A673 (cell line): ENCODE measurements at regions not wholly inside any gene's neighbourhood (a gene's known extent, or its start where the extent isn't known, plus 50 kb on each side); places are given as distances from the start of the nearest gene placed in this dataset.

Experiments
- BruUV-seq: library from RNA; stranded (reverse); fragments of 400-500 nt; replicated peaks from 2 replicates; lab custom pipeline; 2021; lab: Mats Ljungman, UMichigan
- CTCF ChIA-PET: fragments of 300-600 bp; sonication (Branson Sonifier 250); formaldehyde crosslinking; loops from one replicate; lab custom pipeline; 2022; ENCODE audit warnings: antibody characterized with exemption; lab: Charles Lee
- POLR2A ChIA-PET: fragments of 300-600 bp; sonication (Branson Sonifier 250); formaldehyde crosslinking; loops from one replicate; lab custom pipeline; 2022; ENCODE audit warnings: antibody characterized with exemption; ENCODE audit not compliant: low non-redundant PET; lab: Charles Lee
- DNase-seq: peaks from one replicate; pipeline ENCODE4 v3.0.0-alpha.2; 2015; ENCODE audit warnings: low spot score
- H3K27ac ChIP-seq: fragments of 200-600 bp; sonication (generic); 2 replicates; pipeline ENCODE4 v1.5.1; 2016; ENCODE audit warnings: mixed run types, low read depth, mild to moderate bottlenecking, mixed read lengths, antibody characterized with exemption, low read length; ENCODE audit not compliant: poor library complexity, severe bottlenecking
- H3K27me3 ChIP-seq: fragments of 200-600 bp; sonication (generic); replicated peaks from 2 replicates; pipeline ENCODE4 v1.6.1; 2017; ENCODE audit warnings: mixed run types, low read depth, mild to moderate bottlenecking, mixed read lengths, antibody characterized with exemption, low read length; ENCODE audit not compliant: insufficient read depth, poor library complexity
- H3K36me3 ChIP-seq: fragments of 200-600 bp; sonication (generic); 2 replicates; pipeline ENCODE4 v1.6.1; 2016; ENCODE audit warnings: mixed run types, mild to moderate bottlenecking, mixed read lengths, antibody characterized with exemption, low read length; ENCODE audit not compliant: insufficient read depth, poor library complexity, severe bottlenecking
- H3K4me1 ChIP-seq: fragments of 200-600 bp; sonication (generic); 2 replicates; pipeline ENCODE4 v1.6.1; 2017; ENCODE audit warnings: mixed run types, mild to moderate bottlenecking, mixed read lengths, antibody characterized with exemption, low read length; ENCODE audit not compliant: insufficient read depth, poor library complexity, severe bottlenecking
- H3K4me3 ChIP-seq: fragments of 200-600 bp; sonication (generic); 2 replicates; pipeline ENCODE4 v1.5.1; 2016; ENCODE audit warnings: low read depth, mixed run types, mild to moderate bottlenecking, mixed read lengths, low read length; ENCODE audit not compliant: poor library complexity, severe bottlenecking
- H3K9me3 ChIP-seq: fragments of 200-600 bp; sonication (generic); 2 replicates; pipeline ENCODE4 v1.6.1; 2016; ENCODE audit warnings: mixed run types, low read depth, mild to moderate bottlenecking, mixed read lengths, antibody characterized with exemption, low read length; ENCODE audit not compliant: poor library complexity, severe bottlenecking
- EZH2 ChIP-seq: fragments of 200-600 bp; sonication (generic); IDR thresholded peaks from 2 replicates; pipeline ENCODE4 v1.6.1; 2017; ENCODE audit warnings: borderline replicate concordance, low read depth, mild to moderate bottlenecking, mixed read lengths, antibody characterized with exemption, low read length; ENCODE audit not compliant: poor library complexity, severe bottlenecking
- intact Hi-C: fragments of 100-400 bp; cut with micrococcal nuclease; formaldehyde crosslinking; loops from one replicate; pipeline ENCODE4 v1.10.0; 2022; ENCODE audit not compliant: unreplicated experiment
- TF ChIP-seq, protein P1 (sequence below): fragments of 300-800, 200-600 bp; sonication (generic); conservative IDR thresholded peaks from 2 replicates; pipeline ENCODE4 v1.5.1; 2017; ENCODE audit warnings: low read depth, mild to moderate bottlenecking, antibody characterized with exemption, low read length, moderate library complexity, mixed read lengths

GRCh38 chr1:102821707-102822106 lies 286.6 kb downstream of the COL11A1 start:
- DNase-seq = peak; percentile 84

DNA sequence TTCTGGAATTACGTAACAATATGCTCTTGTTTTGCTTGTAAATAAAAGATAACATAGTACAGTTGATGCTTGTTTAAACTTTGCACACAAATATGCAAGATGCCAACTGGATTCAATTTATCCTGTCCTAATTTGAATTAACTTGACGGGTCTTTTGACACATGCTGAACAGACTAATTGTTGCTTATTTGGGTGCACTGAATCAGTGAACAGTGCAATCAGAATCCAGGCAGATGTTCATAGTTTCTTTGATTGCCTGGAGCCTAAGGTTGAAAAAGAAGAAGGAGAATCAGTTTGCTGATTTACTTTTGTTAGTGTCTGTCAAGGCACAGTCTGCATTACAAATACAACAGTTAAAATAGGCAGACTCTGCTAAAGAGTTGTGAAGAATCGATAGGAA lies 307.9 kb downstream of the COL11A1 start:
- BruUV-seq = no TSS peak

More at GRCh38 chr1:102821707-102822106, 286.6 kb downstream of the COL11A1 start:
- Histone ChIP-seq H3K9me3 (no peaks in the 10 kb centered on the region), H3K27ac (no peak overlapping the region), H3K36me3 (no peaks in the 10 kb centered on the region), H3K27me3 (no peaks in the 10 kb centered on the region), H3K4me1 (no peaks in the 10 kb centered on the region), H3K4me3 (no peak overlapping the region)
- POLR2A ChIA-PET = no interaction called here
- TF ChIP-seq EZH2 = no peak
- TF ChIP-seq, protein P1, sequence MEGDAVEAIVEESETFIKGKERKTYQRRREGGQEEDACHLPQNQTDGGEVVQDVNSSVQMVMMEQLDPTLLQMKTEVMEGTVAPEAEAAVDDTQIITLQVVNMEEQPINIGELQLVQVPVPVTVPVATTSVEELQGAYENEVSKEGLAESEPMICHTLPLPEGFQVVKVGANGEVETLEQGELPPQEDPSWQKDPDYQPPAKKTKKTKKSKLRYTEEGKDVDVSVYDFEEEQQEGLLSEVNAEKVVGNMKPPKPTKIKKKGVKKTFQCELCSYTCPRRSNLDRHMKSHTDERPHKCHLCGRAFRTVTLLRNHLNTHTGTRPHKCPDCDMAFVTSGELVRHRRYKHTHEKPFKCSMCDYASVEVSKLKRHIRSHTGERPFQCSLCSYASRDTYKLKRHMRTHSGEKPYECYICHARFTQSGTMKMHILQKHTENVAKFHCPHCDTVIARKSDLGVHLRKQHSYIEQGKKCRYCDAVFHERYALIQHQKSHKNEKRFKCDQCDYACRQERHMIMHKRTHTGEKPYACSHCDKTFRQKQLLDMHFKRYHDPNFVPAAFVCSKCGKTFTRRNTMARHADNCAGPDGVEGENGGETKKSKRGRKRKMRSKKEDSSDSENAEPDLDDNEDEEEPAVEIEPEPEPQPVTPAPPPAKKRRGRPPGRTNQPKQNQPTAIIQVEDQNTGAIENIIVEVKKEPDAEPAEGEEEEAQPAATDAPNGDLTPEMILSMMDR = no peak
- intact Hi-C loops = no loop called here
- CTCF ChIA-PET = no interaction called here
- BruUV-seq = no TSS peak

GRCh38 chr1:102799496-102799895 lies 308.8 kb downstream of the COL11A1 start:
- no peaks in the 10 kb centered on the region for H3K27me3 ChIP-seq
- no peak overlapping the region for H3K27ac ChIP-seq
- intact Hi-C loops = loop anchor here (10.0 kb wide), 1 partner anchor 245 kb away; no protein-coding TSS in a partner anchor
- H3K4me1 ChIP-seq = no peaks in the 10 kb centered on the region
- ChIA-PET POLR2A (no interaction called here), CTCF (no interaction called here)
- no peaks in the 10 kb centered on the region for H3K36me3 ChIP-seq
- TF ChIP-seq EZH2 = no peak
- BruUV-seq = no TSS peak
- no peaks in the 10 kb centered on the region for H3K9me3 ChIP-seq
- H3K4me3 ChIP-seq = no peak overlapping the region
- DNase-seq = no peak

More for the DNA sequence above, 307.9 kb downstream of the COL11A1 start:
- no peak overlapping the region for H3K27ac ChIP-seq
- intact Hi-C loops = no loop called here
- H3K27me3 ChIP-seq = no peaks in the 10 kb centered on the region
- H3K4me3 ChIP-seq = no peak overlapping the region
- no peak for TF ChIP-seq EZH2
- TF ChIP-seq, protein P1 = no peak
- no peak for DNase-seq
- H3K36me3 ChIP-seq = no peaks in the 10 kb centered on the region
- POLR2A ChIA-PET = no interaction called here
- H3K9me3 ChIP-seq = no peaks in the 10 kb centered on the region
- CTCF ChIA-PET = no interaction called here
- H3K4me1 ChIP-seq = no peaks in the 10 kb centered on the region

GRCh38 chr1:102798718-102799117 lies 309.6 kb downstream of the COL11A1 start:
- CTCF ChIA-PET = no interaction called here
- intact Hi-C loops = loop anchor here (10.0 kb wide), 1 partner anchor 244 kb away; no protein-coding TSS in a partner anchor
- H3K4me1 ChIP-seq = no peaks in the 10 kb centered on the region
- POLR2A ChIA-PET = no interaction called here
- H3K36me3 ChIP-seq = no peaks in the 10 kb centered on the region
- no peak overlapping the region for H3K27ac ChIP-seq
- DNase-seq = no peak
- TF ChIP-seq EZH2 = no peak
- TF ChIP-seq, protein P1 = no peak
- no peaks in the 10 kb centered on the region for H3K9me3 ChIP-seq
- no peaks in the 10 kb centered on the region for H3K27me3 ChIP-seq
- no TSS peak for BruUV-seq
- no peak overlapping the region for H3K4me3 ChIP-seq
